A673 (cell line): ENCODE measurements at regions not wholly inside any gene's neighbourhood (a gene's known extent, or its start where the extent isn't known, plus 50 kb on each side); places are given as distances from the start of the nearest gene placed in this dataset.

Experiments
- CTCF ChIP-seq: fragments of 300-800, 200-600 bp; sonication (generic); conservative IDR thresholded peaks from 2 replicates; pipeline ENCODE4 v1.5.1; 2017; ENCODE audit warnings: low read depth, mild to moderate bottlenecking, antibody characterized with exemption, low read length, moderate library complexity, mixed read lengths
- EZH2 ChIP-seq: fragments of 200-600 bp; sonication (generic); IDR thresholded peaks from 2 replicates; pipeline ENCODE4 v1.6.1; 2017; ENCODE audit warnings: borderline replicate concordance, low read depth, mild to moderate bottlenecking, mixed read lengths, antibody characterized with exemption, low read length; ENCODE audit not compliant: poor library complexity, severe bottlenecking

GRCh38 chr17:77793146-77793970 lies 165.1 kb upstream of the TNRC6C start:
- TF ChIP-seq CTCF (no peak), EZH2 (no peak)
